ENCODE measurements at regions not wholly inside any gene's neighbourhood (a gene's known extent, or its start where the extent isn't known, plus 50 kb on each side); places are given as distances from the start of the nearest gene placed in this dataset.

DNA sequence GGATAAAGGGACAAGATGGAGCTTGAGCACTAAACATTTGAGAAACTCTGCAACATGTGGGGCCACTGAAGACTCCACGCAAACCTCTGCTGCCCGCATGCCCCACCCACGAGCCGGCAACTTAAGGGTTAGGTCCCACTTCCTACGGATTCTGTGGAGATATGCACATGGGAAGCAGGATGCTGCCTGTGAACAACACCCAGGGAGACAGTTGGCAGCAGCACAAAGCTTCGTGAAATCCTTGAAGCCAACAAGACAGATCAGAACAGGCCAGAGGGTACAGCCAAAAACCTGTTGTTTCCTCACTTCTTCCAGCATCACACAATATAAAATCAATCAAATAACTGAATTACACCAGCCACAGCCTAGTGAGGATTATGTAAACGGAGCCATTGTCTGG, 270.4 kb downstream of the ENC1 start:
- H3K79me2 ChIP-seq (ENCODE audit: insufficient read depth, low read length), result no peaks in the 10 kb centered on the region
- H3K27me3 ChIP-seq (ENCODE audit: insufficient read depth, low read length), result no peaks in the 10 kb centered on the region
- no peak for ATAC-seq
- POLR2A ChIA-PET, result no interaction called here
- no peaks in the 10 kb centered on the region for H4K20me1 ChIP-seq (ENCODE audit: insufficient read depth)
- CTCF ChIA-PET, result no interaction called here
- H3K9me2 ChIP-seq (ENCODE audit: insufficient read depth), result no peaks in the 10 kb centered on the region
- H2AFZ ChIP-seq (ENCODE audit: low read depth, low read length, poor library complexity, severe bottlenecking), result no peak overlapping the region
- H3K9ac ChIP-seq (ENCODE audit: low read length), result no peak overlapping the region
- BruUV-seq (replicated peaks), result no TSS peak
- no peaks in the 10 kb centered on the region for H3K9me3 ChIP-seq (ENCODE audit: control insufficient read depth in 1 of 2, insufficient read depth in 1 of 2, low read depth in 1 of 2, low read length in 2 of 2)
- no peaks in the 10 kb centered on the region for H3K36me3 ChIP-seq (ENCODE audit: control insufficient read depth in 1 of 2, insufficient read depth in 2 of 2, low read length in 2 of 2)
- no peak overlapping the region for H3K27ac ChIP-seq (ENCODE audit: low read depth, low read length)
- intact Hi-C loops (cut with micrococcal nuclease), result loop anchor here (1.0 kb wide), 1 partner anchor 36 kb away; no protein-coding TSS in a partner anchor
- TF ChIP-seq MAX (IDR thresholded peaks at IDR 0.05) (no peak), EZH2 (IDR thresholded peaks at IDR 0.05) (no peak), EGR1 (IDR thresholded peaks at IDR 0.05; ENCODE audit: low read depth) (no peak)
- no peak overlapping the region for H3K4me2 ChIP-seq (ENCODE audit: low read length)
- no peak overlapping the region for H3K4me3 ChIP-seq (replicated peaks in 1 of 2; ENCODE audit: low read depth in 1 of 2, low read length in 2 of 2)
- RAD21 ChIA-PET (ENCODE audit: low non-redundant PET in 1 of 2, low total read pairs in 2 of 2, uncharacterized antibody in 2 of 2, unreplicated experiment in 2 of 2), result no interaction called here
- DNase-seq (ENCODE audit: low read depth, low spot score), result no peak
- H3K4me1 ChIP-seq (ENCODE audit: control insufficient read depth in 1 of 2, insufficient read depth in 2 of 2, low read length in 2 of 2), result no peaks in the 10 kb centered on the region

GRCh38 chr5:74369173-74369572, 271.4 kb downstream of the ENC1 start:
- Histone ChIP-seq H2AFZ (ENCODE audit: low read depth, low read length, poor library complexity, severe bottlenecking) (no peak overlapping the region), H3K79me2 (ENCODE audit: insufficient read depth, low read length) (no peaks in the 10 kb centered on the region), H3K27me3 (ENCODE audit: insufficient read depth, low read length) (no peaks in the 10 kb centered on the region), H3K36me3 (ENCODE audit: control insufficient read depth in 1 of 2, insufficient read depth in 2 of 2, low read length in 2 of 2) (no peaks in the 10 kb centered on the region), H3K9ac (ENCODE audit: low read length) (no peak overlapping the region), H3K9me2 (ENCODE audit: insufficient read depth) (no peaks in the 10 kb centered on the region), H3K4me3 (replicated peaks in 1 of 2; ENCODE audit: low read depth in 1 of 2, low read length in 2 of 2) (no peak overlapping the region), H4K20me1 (ENCODE audit: insufficient read depth) (no peaks in the 10 kb centered on the region), H3K4me1 (ENCODE audit: control insufficient read depth in 1 of 2, insufficient read depth in 2 of 2, low read length in 2 of 2) (no peaks in the 10 kb centered on the region), H3K9me3 (ENCODE audit: control insufficient read depth in 1 of 2, insufficient read depth in 1 of 2, low read depth in 1 of 2, low read length in 2 of 2) (no peaks in the 10 kb centered on the region), H3K4me2 (ENCODE audit: low read length) (no peak overlapping the region), H3K27ac (ENCODE audit: low read depth, low read length) (no peak overlapping the region)
- POLR2A ChIA-PET, result no interaction called here
- CTCF ChIA-PET, result no interaction called here
- no peak for TF ChIP-seq CEBPB (IDR thresholded peaks at IDR 0.05; ENCODE audit: low read depth)
- no peak for TF ChIP-seq FOSL1 (IDR thresholded peaks at IDR 0.05; ENCODE audit: low read depth)
- no peak for TF ChIP-seq POLR2AphosphoS5 (IDR thresholded peaks at IDR 0.05; ENCODE audit: low read depth, low read length)
- TF ChIP-seq ELF1 (IDR thresholded peaks at IDR 0.05; ENCODE audit: borderline replicate concordance, low read depth), result no peak
- TF ChIP-seq RAD21 (IDR thresholded peaks at IDR 0.05; ENCODE audit: low read depth), result no peak
- TF ChIP-seq TCF7L2 (IDR thresholded peaks at IDR 0.05; ENCODE audit: borderline replicate concordance, extremely low read depth, insufficient read depth, insufficient read length), result no peak
- TF ChIP-seq SIN3A (IDR thresholded peaks at IDR 0.05; ENCODE audit: low read depth), result no peak
- TF ChIP-seq, protein P1, sequence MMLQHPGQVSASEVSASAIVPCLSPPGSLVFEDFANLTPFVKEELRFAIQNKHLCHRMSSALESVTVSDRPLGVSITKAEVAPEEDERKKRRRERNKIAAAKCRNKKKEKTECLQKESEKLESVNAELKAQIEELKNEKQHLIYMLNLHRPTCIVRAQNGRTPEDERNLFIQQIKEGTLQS (IDR thresholded peaks at IDR 0.05), result no peak
- TF ChIP-seq REST (IDR thresholded peaks at IDR 0.05; ENCODE audit: low read depth), result no peak
- TF ChIP-seq ZBTB33 (IDR thresholded peaks at IDR 0.05; ENCODE audit: extremely low read depth, insufficient replicate concordance, low read length), result no peak
- no peak for TF ChIP-seq CBX3 (IDR thresholded peaks at IDR 0.05; ENCODE audit: low read depth)
- no peak for TF ChIP-seq YY1 (IDR thresholded peaks at IDR 0.05; ENCODE audit: extremely low read depth, insufficient replicate concordance, low read depth, low read length)
- ATAC-seq (no peak), DNase-seq (ENCODE audit: low read depth, low spot score) (no peak)
- RAD21 ChIA-PET (ENCODE audit: low non-redundant PET in 1 of 2, low total read pairs in 2 of 2, uncharacterized antibody in 2 of 2, unreplicated experiment in 2 of 2), result no interaction called here
- BruUV-seq (replicated peaks), result no TSS peak
- intact Hi-C loops (cut with micrococcal nuclease), result no loop called here
